Neural progenitor cell (in vitro differentiated cells): ENCODE measurements at regions not wholly inside any gene's neighbourhood (a gene's known extent, or its start where the extent isn't known, plus 50 kb on each side); places are given as distances from the start of the nearest gene placed in this dataset.

Experiments
- DNase-seq: peaks from one replicate; pipeline ENCODE4 v3.0.0-alpha.2; 2016; ENCODE audit warnings: low spot score
- H2AFZ ChIP-seq: fragments of 200-600 bp; sonication (generic); replicated peaks from 2 replicates; pipeline ENCODE4 v1.6.1; 2016; ENCODE audit warnings: antibody characterized with exemption
- H3F3A ChIP-seq: fragments of 200-600 bp; sonication (generic); 2 replicates; pipeline ENCODE4 v1.6.1; 2016; ENCODE audit warnings: antibody characterized with exemption, low read depth
- H3K27ac ChIP-seq: fragments of 200-600 bp; sonication (generic); 2 replicates; pipeline ENCODE4 v1.5.1; 2016; ENCODE audit warnings: mild to moderate bottlenecking
- H3K27me3 ChIP-seq: fragments of 200-600 bp; sonication (generic); 2 replicates; pipeline ENCODE4 v1.6.1; 2016; ENCODE audit warnings: mild to moderate bottlenecking, moderate library complexity
- H3K36me3 ChIP-seq: fragments of 200-600 bp; sonication (generic); 2 replicates; pipeline ENCODE4 v1.5.1; 2016
- H3K4me1 ChIP-seq: fragments of 200-600 bp; sonication (generic); 2 replicates; pipeline ENCODE4 v1.6.1; 2016; ENCODE audit warnings: mixed run types
- H3K4me2 ChIP-seq: fragments of 200-600 bp; sonication (generic); 2 replicates; pipeline ENCODE4 v1.6.1; 2016
- H3K4me3 ChIP-seq: fragments of 200-600 bp; sonication (generic); 2 replicates; pipeline ENCODE4 v1.5.1; 2016
- H3K79me2 ChIP-seq: fragments of 200-600 bp; sonication (generic); 2 replicates; pipeline ENCODE4 v1.6.1; 2016; ENCODE audit warnings: low read depth
- H3K9ac ChIP-seq: fragments of 200-600 bp; sonication (generic); 2 replicates; pipeline ENCODE4 v1.6.1; 2016
- H3K9me3 ChIP-seq: fragments of 200-600 bp; sonication (generic); 2 replicates; pipeline ENCODE4 v1.5.1; 2016; ENCODE audit warnings: low read depth
- H4K20me1 ChIP-seq: fragments of 200-600 bp; sonication (generic); 2 replicates; pipeline ENCODE4 v1.6.1; 2016; ENCODE audit warnings: low read depth
- H3K27ac Mint-ChIP-seq: 3 replicates; pipeline ENCODE4 v1.8.0; 2021; ENCODE audit warnings: mixed read lengths
- H3K27me3 Mint-ChIP-seq: 2 replicates; pipeline ENCODE4 v1.8.0; 2022; ENCODE audit warnings: low read depth, mild to moderate bottlenecking, inconsistent platforms, moderate library complexity, mixed read lengths; ENCODE audit not compliant: insufficient read depth
- H3K36me3 Mint-ChIP-seq: 3 replicates; pipeline ENCODE4 v1.8.0; 2021; ENCODE audit warnings: mixed read lengths
- H3K4me1 Mint-ChIP-seq: 3 replicates; pipeline ENCODE4 v1.8.0; 2021; ENCODE audit warnings: mixed read lengths
- H3K4me3 Mint-ChIP-seq: 3 replicates; pipeline ENCODE4 v1.8.0; 2021; ENCODE audit warnings: mild to moderate bottlenecking, moderate library complexity, mixed read lengths
- H3K9me3 Mint-ChIP-seq: 3 replicates; pipeline ENCODE4 v1.8.0; 2020; ENCODE audit warnings: mixed read lengths
- CTCF ChIP-seq: fragments of 200-600 bp; sonication (generic); IDR thresholded peaks from 2 replicates; pipeline ENCODE4 v1.5.1; 2017; ENCODE audit warnings: antibody characterized with exemption, mild to moderate bottlenecking
- EZH2 ChIP-seq: fragments of 200-600 bp; sonication (generic); IDR thresholded peaks from 2 replicates; pipeline ENCODE4 v1.6.1; 2017; ENCODE audit warnings: antibody characterized with exemption, mild to moderate bottlenecking, moderate library complexity
- EZH2phosphoT487 ChIP-seq: fragments of 200-600 bp; sonication (generic); IDR thresholded peaks from 2 replicates; pipeline ENCODE4 v1.6.1; 2017; ENCODE audit warnings: antibody characterized with exemption

- no peak for DNase-seq
- Histone ChIP-seq H3K4me2 (no peak overlapping the region), H4K20me1 (no peaks in the 10 kb centered on the region), H3K4me1 (peaks cover 21% of the 10 kb centered on the region), H3K9me3 (no peaks in the 10 kb centered on the region), H3K9ac (no peak overlapping the region), H3K79me2 (no peaks in the 10 kb centered on the region), H3K4me3 (no peak overlapping the region), H3F3A (no peaks in the 10 kb centered on the region), H3K27ac (no peak overlapping the region), H2AFZ (no peak overlapping the region), H3K36me3 (no peaks in the 10 kb centered on the region), H3K27me3 (no peaks in the 10 kb centered on the region)
- peaks cover 2% of the 10 kb centered on the region for H3K4me1 Mint-ChIP-seq
- TF ChIP-seq CTCF = no peak
- no peaks in the 10 kb centered on the region for H3K9me3 Mint-ChIP-seq
- no peaks in the 10 kb centered on the region for H3K27me3 Mint-ChIP-seq
- no peak overlapping the region for H3K4me3 Mint-ChIP-seq
- H3K36me3 Mint-ChIP-seq = no peaks in the 10 kb centered on the region
- H3K27ac Mint-ChIP-seq = no peak overlapping the region
Observed at GRCh38 chr7:16200591-16200990, 220.7 kb downstream of the CRPPA start.

- no peak overlapping the region for H3K4me3 ChIP-seq
- H3K36me3 Mint-ChIP-seq = no peaks in the 10 kb centered on the region
- no peaks in the 10 kb centered on the region for H4K20me1 ChIP-seq
- H3K9me3 ChIP-seq = no peaks in the 10 kb centered on the region
- H3K27me3 Mint-ChIP-seq = no peaks in the 10 kb centered on the region
- no peaks in the 10 kb centered on the region for H3F3A ChIP-seq
- DNase-seq = peak; percentile 70
- no peak for TF ChIP-seq EZH2
- TF ChIP-seq EZH2phosphoT487 = no peak
- no peak for TF ChIP-seq CTCF
- H3K4me1 ChIP-seq = peaks cover 31% of the 10 kb centered on the region
- no peak overlapping the region for H3K4me3 Mint-ChIP-seq
- peak overlapping the region; percentile 57 for H3K27ac ChIP-seq
- no peak overlapping the region for H3K9ac ChIP-seq
- no peak overlapping the region for H2AFZ ChIP-seq
- peak overlapping the region; percentile 25 for H3K4me2 ChIP-seq
- no peaks in the 10 kb centered on the region for H3K36me3 ChIP-seq
- H3K27me3 ChIP-seq = no peaks in the 10 kb centered on the region
- H3K4me1 Mint-ChIP-seq = peaks cover 6% of the 10 kb centered on the region
- no peaks in the 10 kb centered on the region for H3K79me2 ChIP-seq
- H3K27ac Mint-ChIP-seq = no peak overlapping the region
- no peaks in the 10 kb centered on the region for H3K9me3 Mint-ChIP-seq
Observed at GRCh38 chr7:16193631-16194030, 227.7 kb downstream of the CRPPA start.

- Mint-ChIP-seq H3K4me3 (no peak overlapping the region), H3K9me3 (no peaks in the 10 kb centered on the region), H3K27me3 (no peaks in the 10 kb centered on the region), H3K36me3 (no peaks in the 10 kb centered on the region), H3K27ac (no peak overlapping the region), H3K4me1 (peaks cover 4% of the 10 kb centered on the region)
- H3K9ac ChIP-seq = no peak overlapping the region
- no peak overlapping the region for H3K27ac ChIP-seq
- H3K9me3 ChIP-seq = no peaks in the 10 kb centered on the region
- H3K4me3 ChIP-seq = no peak overlapping the region
- no peaks in the 10 kb centered on the region for H3K79me2 ChIP-seq
- no peaks in the 10 kb centered on the region for H3K36me3 ChIP-seq
- no peak overlapping the region for H2AFZ ChIP-seq
- TF ChIP-seq EZH2phosphoT487 = no peak
- no peak for TF ChIP-seq CTCF
- TF ChIP-seq EZH2 = no peak
- no peaks in the 10 kb centered on the region for H4K20me1 ChIP-seq
- no peaks in the 10 kb centered on the region for H3F3A ChIP-seq
- H3K27me3 ChIP-seq = no peaks in the 10 kb centered on the region
- H3K4me1 ChIP-seq = peaks cover 14% of the 10 kb centered on the region
- H3K4me2 ChIP-seq = no peak overlapping the region
- no peak for DNase-seq
Observed at GRCh38 chr7:16189026-16189715, 232.2 kb downstream of the CRPPA start.
